ENCODE measurements at regions not wholly inside any gene's neighbourhood (a gene's known extent, or its start where the extent isn't known, plus 50 kb on each side); places are given as distances from the start of the nearest gene placed in this dataset.

DNA sequence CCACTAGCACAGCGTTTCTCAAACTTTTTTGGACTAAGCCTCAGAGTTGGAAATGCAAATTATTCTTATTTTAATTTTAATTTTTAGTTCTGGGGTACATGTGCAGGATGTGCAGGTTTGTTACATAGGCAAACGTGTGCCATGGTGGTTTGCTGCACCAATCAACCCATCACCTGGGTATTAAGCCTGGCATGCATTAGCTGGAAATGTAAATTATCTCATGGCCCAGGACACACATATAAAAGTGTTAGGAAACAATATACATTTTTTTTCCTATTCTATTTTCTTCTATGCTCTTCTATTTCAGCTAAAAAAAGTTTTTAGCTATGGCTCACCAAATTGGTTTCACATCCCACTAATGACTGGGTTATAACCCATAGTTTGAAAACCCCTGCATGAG is 73.3 kb upstream of the LRIG1 start:
- Histone ChIP-seq H3K27me3 (ENCODE audit: insufficient read depth, poor library complexity, severe bottlenecking) (no peaks in the 10 kb centered on the region), H3K4me1 (ENCODE audit: insufficient read depth, poor library complexity, severe bottlenecking) (no peaks in the 10 kb centered on the region), H3K4me3 (ENCODE audit: severe bottlenecking) (no peak overlapping the region), H3K27ac (ENCODE audit: poor library complexity, severe bottlenecking) (no peak overlapping the region), H3K36me3 (ENCODE audit: low read depth) (no peaks in the 10 kb centered on the region), H3K9me3 (ENCODE audit: severe bottlenecking) (no peaks in the 10 kb centered on the region)
- DNase-seq (ENCODE audit: low spot score) = no peak
- no peak for ATAC-seq (ENCODE audit: low read depth)
- TF ChIP-seq, protein P1, sequence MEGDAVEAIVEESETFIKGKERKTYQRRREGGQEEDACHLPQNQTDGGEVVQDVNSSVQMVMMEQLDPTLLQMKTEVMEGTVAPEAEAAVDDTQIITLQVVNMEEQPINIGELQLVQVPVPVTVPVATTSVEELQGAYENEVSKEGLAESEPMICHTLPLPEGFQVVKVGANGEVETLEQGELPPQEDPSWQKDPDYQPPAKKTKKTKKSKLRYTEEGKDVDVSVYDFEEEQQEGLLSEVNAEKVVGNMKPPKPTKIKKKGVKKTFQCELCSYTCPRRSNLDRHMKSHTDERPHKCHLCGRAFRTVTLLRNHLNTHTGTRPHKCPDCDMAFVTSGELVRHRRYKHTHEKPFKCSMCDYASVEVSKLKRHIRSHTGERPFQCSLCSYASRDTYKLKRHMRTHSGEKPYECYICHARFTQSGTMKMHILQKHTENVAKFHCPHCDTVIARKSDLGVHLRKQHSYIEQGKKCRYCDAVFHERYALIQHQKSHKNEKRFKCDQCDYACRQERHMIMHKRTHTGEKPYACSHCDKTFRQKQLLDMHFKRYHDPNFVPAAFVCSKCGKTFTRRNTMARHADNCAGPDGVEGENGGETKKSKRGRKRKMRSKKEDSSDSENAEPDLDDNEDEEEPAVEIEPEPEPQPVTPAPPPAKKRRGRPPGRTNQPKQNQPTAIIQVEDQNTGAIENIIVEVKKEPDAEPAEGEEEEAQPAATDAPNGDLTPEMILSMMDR (IDR thresholded peaks at IDR 0.05; ENCODE audit: poor library complexity, severe bottlenecking) = no peak

DNA sequence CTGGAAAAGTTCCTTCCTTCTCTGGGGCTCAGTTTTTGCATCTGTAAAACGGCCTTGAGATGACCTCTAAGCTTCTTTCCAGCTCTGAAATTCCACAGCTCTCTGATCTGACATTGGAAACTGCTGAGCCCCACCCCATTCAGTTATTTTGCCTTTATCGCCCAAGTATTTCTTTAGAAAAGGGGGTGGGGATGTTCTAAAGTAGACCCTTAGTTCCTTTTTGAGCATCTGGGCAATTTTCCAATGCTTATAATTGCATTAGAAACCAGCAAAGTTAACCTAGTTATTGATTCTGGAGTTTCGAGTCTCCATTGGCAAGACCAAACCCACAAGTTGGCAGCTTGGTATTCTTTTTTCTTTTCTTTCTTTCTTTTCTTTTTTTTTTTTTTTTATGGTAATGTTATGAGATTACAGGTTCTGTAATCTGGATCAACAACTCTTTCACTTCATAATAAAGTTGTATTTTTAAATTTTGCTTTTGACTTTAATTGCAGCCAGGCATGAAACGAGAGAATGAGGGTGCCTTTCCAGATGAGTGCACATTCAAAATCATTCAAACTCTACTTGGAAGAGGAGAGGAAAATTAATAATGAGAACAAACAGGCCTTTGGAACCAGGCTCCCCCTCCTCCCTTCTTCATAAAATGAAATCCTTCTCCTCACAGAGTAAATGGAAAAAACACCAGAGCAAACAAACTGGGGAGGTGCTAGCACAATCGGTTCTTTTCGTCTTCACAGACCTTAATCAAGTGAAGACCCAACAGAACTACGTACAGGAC is 76.8 kb upstream of the LRIG1 start:
- Histone ChIP-seq H3K27me3 (ENCODE audit: insufficient read depth, poor library complexity, severe bottlenecking) (no peaks in the 10 kb centered on the region), H3K9me3 (ENCODE audit: severe bottlenecking) (no peaks in the 10 kb centered on the region), H3K4me1 (ENCODE audit: insufficient read depth, poor library complexity, severe bottlenecking) (no peaks in the 10 kb centered on the region), H3K36me3 (ENCODE audit: low read depth) (no peaks in the 10 kb centered on the region), H3K4me3 (ENCODE audit: severe bottlenecking) (no peak overlapping the region), H3K27ac (ENCODE audit: poor library complexity, severe bottlenecking) (no peak overlapping the region)
- TF ChIP-seq, protein P1 (IDR thresholded peaks at IDR 0.05; ENCODE audit: poor library complexity, severe bottlenecking) = no peak
- ATAC-seq (ENCODE audit: low read depth) (no peak), DNase-seq (ENCODE audit: low spot score) (no peak)

DNA sequence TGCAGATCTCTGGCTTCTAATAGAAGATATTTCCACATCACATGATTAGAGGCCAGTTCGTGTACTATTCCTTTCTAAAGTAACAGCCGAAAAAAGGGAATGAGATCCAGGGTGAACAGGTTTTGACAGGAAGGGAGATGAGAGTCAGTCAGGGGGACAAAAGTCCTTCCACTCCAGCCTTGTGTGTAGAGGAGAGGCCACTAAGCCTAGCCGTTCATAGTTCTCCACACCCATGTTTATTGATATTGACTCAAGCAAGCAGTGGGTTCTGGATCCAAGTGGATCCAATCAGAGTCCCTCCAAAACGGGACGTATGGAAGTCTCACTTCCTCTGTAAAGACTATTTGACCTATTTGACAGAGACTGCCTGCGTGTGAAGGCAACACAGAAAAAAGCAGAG is 80.4 kb upstream of the LRIG1 start:
- ATAC-seq (ENCODE audit: low read depth) (no peak), DNase-seq (ENCODE audit: low spot score) (no peak)
- Histone ChIP-seq H3K4me1 (ENCODE audit: insufficient read depth, poor library complexity, severe bottlenecking) (peaks cover 9% of the 10 kb centered on the region), H3K36me3 (ENCODE audit: low read depth) (no peaks in the 10 kb centered on the region), H3K4me3 (ENCODE audit: severe bottlenecking) (no peak overlapping the region), H3K27me3 (ENCODE audit: insufficient read depth, poor library complexity, severe bottlenecking) (no peaks in the 10 kb centered on the region), H3K27ac (ENCODE audit: poor library complexity, severe bottlenecking) (no peak overlapping the region), H3K9me3 (ENCODE audit: severe bottlenecking) (no peaks in the 10 kb centered on the region)
- TF ChIP-seq, protein P1 (IDR thresholded peaks at IDR 0.05; ENCODE audit: poor library complexity, severe bottlenecking) = no peak

- DNase-seq (ENCODE audit: low spot score) (no peak), ATAC-seq (ENCODE audit: low read depth) (no peak)
- Histone ChIP-seq H3K27ac (ENCODE audit: poor library complexity, severe bottlenecking) (no peak overlapping the region), H3K9me3 (ENCODE audit: severe bottlenecking) (no peaks in the 10 kb centered on the region), H3K36me3 (ENCODE audit: low read depth) (no peaks in the 10 kb centered on the region), H3K27me3 (ENCODE audit: insufficient read depth, poor library complexity, severe bottlenecking) (no peaks in the 10 kb centered on the region), H3K4me1 (ENCODE audit: insufficient read depth, poor library complexity, severe bottlenecking) (peaks cover 9% of the 10 kb centered on the region), H3K4me3 (ENCODE audit: severe bottlenecking) (no peak overlapping the region)
- TF ChIP-seq, protein P1 (IDR thresholded peaks at IDR 0.05; ENCODE audit: poor library complexity, severe bottlenecking) = no peak
Measured at GRCh38 chr3:66582721-66583423, 82.0 kb upstream of the LRIG1 start.
